ENCODE measurements at regions not wholly inside any gene's neighbourhood (a gene's known extent, or its start where the extent isn't known, plus 50 kb on each side); places are given as distances from the start of the nearest gene placed in this dataset.
"Not testable (repeated sequence)": the region's sequence is repeated elsewhere in the genome, so short reads cannot be mapped to it uniquely, and the experiment has no call there.

- DNase-seq (ENCODE audit: low spot score) = no peak
Observed at GRCh38 chr1:83086986-83087512, 911.9 kb downstream of the TTLL7 start.

- no peak for DNase-seq (ENCODE audit: low spot score)
Observed at GRCh38 chr1:83086346-83086745, 912.6 kb downstream of the TTLL7 start.

- DNase-seq (ENCODE audit: low spot score) = no peak
Observed at GRCh38 chr1:83083589-83084224, 915.2 kb downstream of the TTLL7 start.

GRCh38 chr1:83077411-83077810 is 921.5 kb downstream of the TTLL7 start:
- DNase-seq (ENCODE audit: low spot score) = no peak

GRCh38 chr1:83075107-83075506 is 923.8 kb downstream of the TTLL7 start:
- DNase-seq (ENCODE audit: low spot score) = no peak

GRCh38 chr1:83067954-83068353 is 931.0 kb downstream of the TTLL7 start:
- DNase-seq (ENCODE audit: low spot score) = no peak

- DNase-seq (ENCODE audit: low spot score) = no peak
Observed at GRCh38 chr1:83065952-83066727, 932.8 kb downstream of the TTLL7 start.

- no peak for DNase-seq (ENCODE audit: low spot score)
Observed at GRCh38 chr1:83064589-83065242, 934.2 kb downstream of the TTLL7 start.

- DNase-seq (ENCODE audit: low spot score) = no peak
Observed at GRCh38 chr1:83060651-83061390, 938.1 kb downstream of the TTLL7 start.

GRCh38 chr1:83060221-83060620 is 938.7 kb downstream of the TTLL7 start:
- DNase-seq (ENCODE audit: low spot score) = no peak

GRCh38 chr1:83058327-83058726 is 940.6 kb downstream of the TTLL7 start:
- DNase-seq (ENCODE audit: low spot score) = no peak

- no peak for DNase-seq (ENCODE audit: low spot score)
Observed at GRCh38 chr1:83055391-83056170, 943.4 kb downstream of the TTLL7 start.

- DNase-seq (ENCODE audit: low spot score) = no peak
Observed at GRCh38 chr1:83053446-83053845, 945.5 kb downstream of the TTLL7 start.

GRCh38 chr1:83052865-83053264 is 946.1 kb downstream of the TTLL7 start:
- DNase-seq (ENCODE audit: low spot score) = no peak

GRCh38 chr1:83051053-83051452 is 947.9 kb downstream of the TTLL7 start:
- DNase-seq (ENCODE audit: low spot score) = not testable (repeated sequence)

GRCh38 chr1:83043244-83043643 is 955.7 kb downstream of the TTLL7 start:
- no peak for DNase-seq (ENCODE audit: low spot score)

GRCh38 chr1:83039091-83039490 is 959.8 kb downstream of the TTLL7 start:
- DNase-seq (ENCODE audit: low spot score) = not testable (repeated sequence)

GRCh38 chr1:83034851-83035250 is 964.1 kb downstream of the TTLL7 start:
- DNase-seq (ENCODE audit: low spot score) = no peak

- DNase-seq (ENCODE audit: low spot score) = no peak
Observed at GRCh38 chr1:83033682-83034081, 965.2 kb downstream of the TTLL7 start.

- no peak for DNase-seq (ENCODE audit: low spot score)
Observed at GRCh38 chr1:83029916-83030315, 969.0 kb downstream of the TTLL7 start.

GRCh38 chr1:83029050-83029449 is 969.9 kb downstream of the TTLL7 start:
- DNase-seq (ENCODE audit: low spot score) = no peak
